NCI-H748 (cell line): ENCODE measurements at regions not wholly inside any gene's neighbourhood (a gene's known extent, or its start where the extent isn't known, plus 50 kb on each side); places are given as distances from the start of the nearest gene placed in this dataset.
"Not testable (repeated sequence)": the region's sequence is repeated elsewhere in the genome, so short reads cannot be mapped to it uniquely, and the experiment has no call there.

Experiments used
- DNase-seq: peaks from one replicate; lab custom pipeline; 2025; ENCODE audit not compliant: unreplicated experiment; lab: John Stamatoyannopoulos, UW

GRCh38 chr16:29186306-29187220 is 201.7 kb downstream of the LAT start:
- DNase-seq = not testable (repeated sequence)

- not testable (repeated sequence) for DNase-seq
Observed at GRCh38 chr16:29185872-29186271, 201.0 kb downstream of the LAT start.

GRCh38 chr16:29184738-29185438 is 200.0 kb downstream of the LAT start:
- not testable (repeated sequence) for DNase-seq

GRCh38 chr16:29182940-29183868 is 198.4 kb downstream of the LAT start:
- not testable (repeated sequence) for DNase-seq

- no peak for DNase-seq
Observed at GRCh38 chr16:29182501-29182900, 197.6 kb downstream of the LAT start.

- DNase-seq = peak; percentile 3
Observed at GRCh38 chr16:29181921-29182411, 197.1 kb downstream of the LAT start.

- DNase-seq = not testable (repeated sequence)
Observed at GRCh38 chr16:29181254-29181780, 196.5 kb downstream of the LAT start.

GRCh38 chr16:29180206-29180600 is 195.4 kb downstream of the LAT start:
- not testable (repeated sequence) for DNase-seq

GRCh38 chr16:29179401-29180205 is 194.8 kb downstream of the LAT start:
- DNase-seq = not testable (repeated sequence)

GRCh38 chr16:29177888-29178726 is 193.3 kb downstream of the LAT start:
- not testable (repeated sequence) for DNase-seq

GRCh38 chr16:29177203-29177887 is 192.5 kb downstream of the LAT start:
- not testable (repeated sequence) for DNase-seq

GRCh38 chr16:29176822-29177202 is 192.0 kb downstream of the LAT start:
- DNase-seq = not testable (repeated sequence)

- DNase-seq = not testable (repeated sequence)
Observed at GRCh38 chr16:29176154-29176470, 191.3 kb downstream of the LAT start.

- DNase-seq = not testable (repeated sequence)
Observed at GRCh38 chr16:29175411-29176153, 190.7 kb downstream of the LAT start.

- DNase-seq = not testable (repeated sequence)
Observed at GRCh38 chr16:29173371-29174305, 188.8 kb downstream of the LAT start.

GRCh38 chr16:29172098-29172724 is 187.4 kb downstream of the LAT start:
- DNase-seq = not testable (repeated sequence)
